T-cell (primary cell): ENCODE measurements at regions not wholly inside any gene's neighbourhood (a gene's known extent, or its start where the extent isn't known, plus 50 kb on each side); places are given as distances from the start of the nearest gene placed in this dataset.

ENCODE experiments used
- ATAC-seq, 4 experiments: fragments of 200-7000 bp in 3 of 4; fragments of 150-1000 bp in 1 of 4; cut with Tn5 transposase; replicated peaks in 1 of 4; 1 replicate in 3 of 4; 2 replicates in 1 of 4; pipeline ENCODE4 v1.10.0; 2021; ENCODE audit warnings: moderate library complexity in 3 of 4, mild to moderate bottlenecking in 2 of 4, moderate number of reproducible peaks in 1 of 4
- CTCF ChIA-PET, 2 donors: fragments of 300-600 bp; sonication (Branson Sonifier 250); formaldehyde crosslinking; loops; one replicate each; lab custom pipeline; 2022; ENCODE audit warnings: antibody characterized with exemption in 2 of 2; lab: Charles Lee
- POLR2A ChIA-PET, 2 donors: fragments of 300-600 bp; sonication (Branson Sonifier 250); formaldehyde crosslinking; loops; one replicate each; lab custom pipeline; 2022; ENCODE audit warnings: antibody characterized with exemption in 2 of 2; lab: Charles Lee
- DNase-seq, 35 experiments: peaks; one replicate each; pipeline versions ENCODE4 v3.0.0 to v3.0.0-alpha.2; 2013 to 2023
- H3K27ac ChIP-seq: one replicate; pipeline ENCODE4 v1.5.1; 2013; ENCODE audit warnings: low read length
- H3K27me3 ChIP-seq, 2 experiments: replicated peaks in 1 of 2; 1 replicate in 1 of 2; 2 replicates in 1 of 2; pipeline versions ENCODE4 v1.6.1 to v1.7.0; 2013; ENCODE audit warnings: low read length in 1 of 2, mixed read lengths in 1 of 2; ENCODE audit not compliant: control insufficient read depth in 2 of 2, insufficient read depth in 2 of 2; ENCODE audit errors: extremely low read depth in 1 of 2
- H3K36me3 ChIP-seq, 2 donors: 1 replicate in 1 of 2; 2 replicates in 1 of 2; pipeline versions ENCODE4 v1.6.1 to v1.7.0; 2013; ENCODE audit warnings: low read length in 1 of 2; ENCODE audit not compliant: control insufficient read depth in 2 of 2, insufficient read depth in 1 of 2; ENCODE audit errors: extremely low read depth in 1 of 2
- H3K4me1 ChIP-seq, 2 experiments: 1 replicate in 1 of 2; 2 replicates in 1 of 2; pipeline versions ENCODE4 v1.6.1 to v1.7.0; 2013; ENCODE audit warnings: low read length in 2 of 2, mixed read lengths in 1 of 2; ENCODE audit not compliant: insufficient read depth in 2 of 2, control insufficient read depth in 1 of 2; ENCODE audit errors: extremely low read depth in 1 of 2
- H3K4me3 ChIP-seq, 2 donors: 1 replicate in 1 of 2; 2 replicates in 1 of 2; pipeline versions ENCODE4 v1.5.1 to v1.7.0; 2013; ENCODE audit warnings: mild to moderate bottlenecking in 2 of 2, low read length in 1 of 2, moderate library complexity in 1 of 2; ENCODE audit not compliant: control insufficient read depth in 1 of 2; ENCODE audit errors: extremely low read depth in 1 of 2
- H3K9me3 ChIP-seq: 2 replicates; pipeline ENCODE4 v1.7.0; 2013
- H3K27ac Mint-ChIP-seq, 2 donors: one replicate each; pipeline ENCODE4 v1.8.0; 2020 to 2021; ENCODE audit warnings: mild to moderate bottlenecking in 2 of 2, mixed read lengths in 2 of 2
- H3K27me3 Mint-ChIP-seq, 2 donors: one replicate each; pipeline ENCODE4 v1.8.0; 2021 to 2022; ENCODE audit warnings: mixed read lengths in 2 of 2
- H3K36me3 Mint-ChIP-seq: one replicate; pipeline ENCODE4 v1.8.0; 2021; ENCODE audit warnings: mixed read lengths
- H3K4me1 Mint-ChIP-seq, 3 donors: one replicate each; pipeline ENCODE4 v1.8.0; 2020 to 2022; ENCODE audit warnings: mixed read lengths in 3 of 3, mild to moderate bottlenecking in 1 of 3
- H3K4me3 Mint-ChIP-seq, 3 donors: one replicate each; pipeline ENCODE4 v1.8.0; 2020 to 2022; ENCODE audit warnings: mild to moderate bottlenecking in 3 of 3, mixed read lengths in 3 of 3, moderate library complexity in 3 of 3
- H3K9me3 Mint-ChIP-seq, 3 donors: one replicate each; pipeline ENCODE4 v1.8.0; 2020 to 2022; ENCODE audit warnings: mixed read lengths in 3 of 3
- WGBS: methylation state at CpG from one replicate; pipeline ENCODE4 v1.1.5; 2013; ENCODE audit warnings: missing lambda C conversion rate; ENCODE audit not compliant: insufficient coverage; 5-methylcytosine and 5-hydroxymethylcytosine counted together

DNA sequence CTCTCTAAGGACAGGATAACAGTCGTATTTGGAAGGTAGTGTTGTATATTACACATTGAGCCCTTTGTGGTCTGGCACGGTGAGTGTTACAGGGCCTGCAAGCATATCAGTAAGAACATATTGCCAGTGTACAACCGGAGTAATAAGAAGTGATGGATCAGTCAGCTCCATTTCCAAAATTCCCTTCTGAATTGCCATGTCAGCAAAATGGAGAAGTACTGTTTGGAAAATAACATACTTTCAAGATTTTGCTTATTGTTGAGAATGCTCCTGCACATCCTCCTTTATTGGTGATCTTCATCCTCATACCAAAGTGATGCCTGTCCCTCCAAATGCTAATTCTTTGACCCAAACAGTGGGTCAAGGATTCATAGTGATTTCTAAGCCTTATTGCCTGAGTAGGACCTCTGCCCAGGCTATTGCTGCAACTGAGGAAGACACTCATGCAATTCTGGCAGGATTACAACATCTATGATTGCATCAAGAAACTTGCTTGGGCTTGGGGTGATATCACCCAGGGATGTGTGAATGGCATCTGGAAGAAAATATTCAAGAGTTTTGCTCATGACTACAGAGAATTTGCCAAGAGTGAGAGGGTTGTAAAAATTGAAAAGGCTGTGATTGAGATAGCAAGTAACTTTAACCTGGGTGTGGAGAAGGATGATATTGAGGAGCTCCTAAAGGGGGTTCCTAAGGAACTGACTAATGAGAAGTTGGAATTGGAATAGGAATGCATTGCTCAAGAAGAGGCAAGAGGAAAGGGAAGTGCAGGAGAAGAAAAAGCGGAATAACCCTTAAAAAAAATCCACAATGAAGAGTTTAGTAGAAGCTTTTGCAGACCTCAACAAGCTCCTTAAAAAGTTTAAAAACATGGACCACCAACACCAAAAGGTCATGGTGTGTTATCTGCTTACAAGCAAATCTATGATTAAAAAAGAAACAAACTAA is 452.2 kb upstream of the SORCS1 start:
- WGBS = no CpG with 5 or more reads among the region's 4 CpGs
- Mint-ChIP-seq H3K4me3 (no peak overlapping the region), H3K27me3 (no peaks in the 10 kb centered on the region), H3K4me1 (no peaks in the 10 kb centered on the region), H3K9me3 (peaks cover 7 to 19% (median 8%) of the 10 kb centered on the region in 3 donors), H3K36me3 (no peaks in the 10 kb centered on the region), H3K27ac (no peak overlapping the region)
- Histone ChIP-seq H3K27ac (no peak overlapping the region), H3K4me3 (no peak overlapping the region), H3K9me3 (no peaks in the 10 kb centered on the region), H3K36me3 (no peaks in the 10 kb centered on the region), H3K4me1 (no peaks in the 10 kb centered on the region), H3K27me3 (no peaks in the 10 kb centered on the region)
- DNase-seq (no peak), ATAC-seq (no peak)
- ChIA-PET POLR2A (no interaction called here), CTCF (no interaction called here)

DNA sequence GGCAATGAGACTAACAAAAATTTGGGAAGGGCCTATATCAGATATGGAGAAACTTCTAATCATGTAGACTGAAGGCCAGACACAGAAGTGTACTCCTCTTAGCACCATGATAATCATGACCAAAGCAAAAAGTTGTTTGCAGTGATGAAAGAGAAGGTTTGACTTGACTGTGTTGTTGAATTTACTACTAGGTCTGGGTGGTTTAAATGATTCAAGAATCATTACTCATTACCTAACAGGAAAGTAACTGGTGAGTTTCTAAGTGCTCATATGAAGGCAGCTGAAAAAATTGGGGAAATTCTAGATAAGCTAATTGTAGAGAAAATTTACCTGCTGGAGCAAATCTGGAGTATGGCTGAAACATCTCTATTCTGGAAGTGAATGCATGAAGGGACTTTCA is 451.5 kb upstream of the SORCS1 start:
- DNase-seq = no peak
- CTCF ChIA-PET = no interaction called here

DNA sequence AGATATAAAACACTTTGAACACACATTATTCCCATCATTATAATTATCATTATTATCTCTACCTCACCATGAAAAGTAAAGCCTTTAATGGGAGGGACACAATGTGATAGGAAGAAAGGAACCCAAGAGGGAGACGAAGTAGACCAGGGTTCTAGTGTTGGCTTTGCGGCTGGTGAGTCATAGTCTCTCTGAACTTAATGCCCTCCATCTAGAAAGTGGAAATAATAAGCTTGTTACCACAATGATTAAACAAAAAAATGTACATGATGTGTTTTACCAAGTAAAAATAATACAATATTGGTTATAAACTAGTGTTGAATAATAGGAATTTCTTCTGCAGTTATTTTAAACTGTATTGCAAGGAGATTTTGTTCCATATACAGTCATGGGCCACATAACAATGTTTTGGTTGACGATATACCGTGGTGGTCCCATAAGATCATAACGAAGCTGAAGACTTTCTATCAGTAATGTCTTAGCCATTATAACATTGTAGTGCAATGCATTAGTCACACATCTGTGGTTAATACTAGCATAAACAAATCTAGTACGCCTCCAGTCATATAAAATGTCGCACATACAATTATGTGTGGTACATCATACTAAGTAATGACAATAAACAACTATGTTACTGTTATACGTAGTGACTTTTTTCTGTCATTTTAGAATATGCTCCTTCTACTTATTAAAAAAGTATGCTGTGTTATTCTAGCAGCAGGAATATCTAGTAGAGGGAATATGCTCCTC is 450.6 kb upstream of the SORCS1 start:
- no peak overlapping the region for H3K4me3 ChIP-seq
- H3K27me3 ChIP-seq = no peaks in the 10 kb centered on the region
- Mint-ChIP-seq H3K4me3 (no peak overlapping the region), H3K4me1 (no peaks in the 10 kb centered on the region), H3K27ac (no peak overlapping the region), H3K36me3 (no peaks in the 10 kb centered on the region), H3K27me3 (no peaks in the 10 kb centered on the region), H3K9me3 (peaks cover 3 to 14% (median 13%) of the 10 kb centered on the region in 3 donors)
- WGBS = no CpG with 5 or more reads among the region's 8 CpGs
- ChIA-PET POLR2A (no interaction called here), CTCF (no interaction called here)
- no peaks in the 10 kb centered on the region for H3K9me3 ChIP-seq
- H3K27ac ChIP-seq = no peak overlapping the region
- no peak for DNase-seq
- H3K4me1 ChIP-seq = no peaks in the 10 kb centered on the region
- no peaks in the 10 kb centered on the region for H3K36me3 ChIP-seq
- ATAC-seq = no peak

More for the DNA sequence above, 451.5 kb upstream of the SORCS1 start:
- Histone ChIP-seq H3K4me1 (no peaks in the 10 kb centered on the region), H3K9me3 (no peaks in the 10 kb centered on the region), H3K27ac (no peak overlapping the region), H3K27me3 (no peaks in the 10 kb centered on the region), H3K4me3 (no peak overlapping the region), H3K36me3 (no peaks in the 10 kb centered on the region)
- no peak overlapping the region for H3K4me3 Mint-ChIP-seq
- no peak for ATAC-seq
- H3K4me1 Mint-ChIP-seq = no peaks in the 10 kb centered on the region
- no peaks in the 10 kb centered on the region for H3K27me3 Mint-ChIP-seq
- POLR2A ChIA-PET = no interaction called here
- no peak overlapping the region for H3K27ac Mint-ChIP-seq
- peaks cover 7 to 19% (median 8%) of the 10 kb centered on the region in 3 donors for H3K9me3 Mint-ChIP-seq
- H3K36me3 Mint-ChIP-seq = no peaks in the 10 kb centered on the region

DNA sequence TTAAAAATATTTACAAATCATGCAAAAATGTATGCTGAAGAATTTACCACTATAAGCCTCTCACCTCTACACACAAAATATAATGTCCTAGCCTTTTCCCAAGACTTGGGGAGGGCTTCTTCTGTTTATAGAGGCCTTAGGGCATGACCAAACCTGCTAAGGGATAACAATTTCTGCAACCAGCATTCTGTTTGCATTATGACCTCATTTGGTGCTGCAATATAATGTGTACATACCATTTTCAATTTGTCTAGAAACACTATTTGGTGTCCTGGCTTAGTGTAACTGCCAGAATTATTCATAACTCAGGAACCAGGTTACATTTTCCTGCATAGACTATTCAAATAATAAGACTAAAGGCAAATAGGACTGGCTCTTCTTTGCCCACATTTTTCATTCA is 446.6 kb upstream of the SORCS1 start:
- Histone ChIP-seq H3K4me1 (no peaks in the 10 kb centered on the region), H3K27me3 (no peaks in the 10 kb centered on the region), H3K36me3 (no peaks in the 10 kb centered on the region), H3K9me3 (no peaks in the 10 kb centered on the region), H3K27ac (no peak overlapping the region), H3K4me3 (no peak overlapping the region)
- Mint-ChIP-seq H3K27me3 (no peaks in the 10 kb centered on the region), H3K4me3 (no peak overlapping the region), H3K36me3 (no peaks in the 10 kb centered on the region), H3K4me1 (no peaks in the 10 kb centered on the region), H3K9me3 (peaks cover 0 to 15% (median 10%) of the 10 kb centered on the region in 3 donors), H3K27ac (no peak overlapping the region)
- POLR2A ChIA-PET = no interaction called here
- DNase-seq (no peak), ATAC-seq (no peak)
- CTCF ChIA-PET = no interaction called here

DNA sequence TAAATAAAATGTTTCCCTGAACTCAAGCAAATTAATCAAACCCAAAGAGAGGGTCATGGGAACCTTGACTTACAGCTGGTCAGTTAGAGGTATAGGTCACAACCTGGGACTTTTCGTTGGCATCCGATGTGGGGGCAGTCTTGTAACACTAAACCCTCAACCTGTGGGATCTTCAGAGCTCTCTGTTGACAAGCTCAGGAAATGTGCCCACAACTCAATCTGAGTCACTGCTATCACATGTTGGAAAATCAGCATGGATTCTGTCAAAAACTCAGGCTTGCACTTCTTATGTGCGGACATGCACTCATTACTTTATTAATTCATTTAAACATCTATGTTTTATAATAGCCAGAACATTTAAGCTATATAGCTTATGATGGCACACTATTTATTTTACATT is 424.6 kb upstream of the SORCS1 start:
- DNase-seq (no peak), ATAC-seq (no peak)
- H3K27ac ChIP-seq = no peak overlapping the region
- CTCF ChIA-PET = no interaction called here
- Mint-ChIP-seq H3K27me3 (no peaks in the 10 kb centered on the region), H3K9me3 (peaks cover 18 to 36% (median 27%) of the 10 kb centered on the region in 3 donors), H3K4me3 (no peak overlapping the region), H3K27ac (no peak overlapping the region), H3K4me1 (no peaks in the 10 kb centered on the region), H3K36me3 (no peaks in the 10 kb centered on the region)
- H3K4me3 ChIP-seq = no peak overlapping the region
- no peaks in the 10 kb centered on the region for H3K36me3 ChIP-seq
- H3K9me3 ChIP-seq = no peaks in the 10 kb centered on the region
- WGBS = 86% methylated on average over 2 of the region's 3 CpGs
- no peaks in the 10 kb centered on the region for H3K27me3 ChIP-seq
- no peaks in the 10 kb centered on the region for H3K4me1 ChIP-seq
- POLR2A ChIA-PET = no interaction called here

DNA sequence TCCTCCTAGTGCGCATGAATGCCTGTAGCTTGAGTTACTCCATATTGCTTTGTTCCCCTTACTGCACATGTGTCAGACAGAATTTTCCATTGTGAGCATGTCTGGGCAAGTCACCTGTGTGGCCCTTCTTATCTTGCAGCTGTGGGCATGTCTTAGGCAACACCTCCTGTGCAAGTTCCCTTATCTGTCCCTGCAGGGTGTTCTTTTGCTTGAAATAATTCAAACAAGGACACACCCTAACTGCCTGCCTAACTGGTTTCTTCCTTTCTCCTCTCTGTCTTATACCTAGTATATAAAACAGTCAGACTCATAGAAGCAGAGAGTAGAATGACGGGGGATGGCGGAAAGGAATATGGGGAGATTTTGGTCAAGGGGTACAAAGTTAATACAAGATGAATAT is 421.1 kb upstream of the SORCS1 start:
- Histone ChIP-seq H3K36me3 (no peaks in the 10 kb centered on the region), H3K4me1 (no peaks in the 10 kb centered on the region), H3K27ac (no peak overlapping the region), H3K27me3 (no peaks in the 10 kb centered on the region), H3K4me3 (no peak overlapping the region), H3K9me3 (no peaks in the 10 kb centered on the region)
- no peak overlapping the region for H3K27ac Mint-ChIP-seq
- no peaks in the 10 kb centered on the region for H3K36me3 Mint-ChIP-seq
- peaks cover 24 to 35% (median 26%) of the 10 kb centered on the region in 3 donors for H3K9me3 Mint-ChIP-seq
- no peaks in the 10 kb centered on the region for H3K27me3 Mint-ChIP-seq
- ATAC-seq = no peak
- no peak for DNase-seq
- ChIA-PET CTCF (no interaction called here), POLR2A (no interaction called here)
- no peaks in the 10 kb centered on the region for H3K4me1 Mint-ChIP-seq
- no peak overlapping the region for H3K4me3 Mint-ChIP-seq
- WGBS = 100% methylated on average over 1 of the region's 3 CpGs
